ENCODE measurements at regions not wholly inside any gene's neighbourhood (a gene's known extent, or its start where the extent isn't known, plus 50 kb on each side); places are given as distances from the start of the nearest gene placed in this dataset.

DNA sequence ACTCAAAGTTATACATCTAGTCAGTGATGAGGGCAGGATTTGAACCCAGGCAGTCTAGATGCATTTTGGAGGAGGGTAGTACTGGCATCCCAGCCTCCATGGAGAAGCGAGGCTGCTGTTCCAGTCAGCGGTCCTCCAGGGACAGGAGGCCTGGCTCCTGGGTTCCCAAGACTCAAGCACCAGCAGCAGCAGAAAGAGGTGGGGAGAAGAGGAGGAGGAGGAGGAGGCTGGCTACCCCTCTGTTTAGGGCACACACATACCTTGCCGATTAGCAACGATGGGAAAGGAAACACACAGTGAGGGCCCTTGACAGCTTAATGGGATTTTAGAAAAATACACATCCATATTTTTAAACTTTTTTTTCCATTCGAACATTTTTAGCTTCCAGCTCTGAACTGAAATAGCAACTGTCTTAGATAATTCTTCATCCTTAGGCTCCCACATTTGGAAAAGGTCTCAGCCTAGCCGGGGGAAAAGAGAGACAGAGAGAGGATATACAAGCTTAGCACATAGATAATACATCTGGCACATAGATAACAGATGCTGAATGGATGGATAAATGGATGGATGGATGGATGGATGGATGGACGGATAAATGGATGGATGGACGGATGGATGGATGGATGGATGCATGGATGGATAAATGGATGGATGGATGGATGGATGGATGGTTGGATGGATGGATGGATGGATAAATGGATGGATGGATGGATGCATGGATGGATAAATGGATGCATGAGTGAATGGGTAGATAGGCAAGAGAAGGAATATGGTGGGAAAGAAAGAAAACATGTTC lies 87.9 kb downstream of the LBH start:
- ATAC-seq (ENCODE audit: low FRiP score) (no peak), DNase-seq (ENCODE audit: low spot score) (no peak)
- TF ChIP-seq, protein P1, sequence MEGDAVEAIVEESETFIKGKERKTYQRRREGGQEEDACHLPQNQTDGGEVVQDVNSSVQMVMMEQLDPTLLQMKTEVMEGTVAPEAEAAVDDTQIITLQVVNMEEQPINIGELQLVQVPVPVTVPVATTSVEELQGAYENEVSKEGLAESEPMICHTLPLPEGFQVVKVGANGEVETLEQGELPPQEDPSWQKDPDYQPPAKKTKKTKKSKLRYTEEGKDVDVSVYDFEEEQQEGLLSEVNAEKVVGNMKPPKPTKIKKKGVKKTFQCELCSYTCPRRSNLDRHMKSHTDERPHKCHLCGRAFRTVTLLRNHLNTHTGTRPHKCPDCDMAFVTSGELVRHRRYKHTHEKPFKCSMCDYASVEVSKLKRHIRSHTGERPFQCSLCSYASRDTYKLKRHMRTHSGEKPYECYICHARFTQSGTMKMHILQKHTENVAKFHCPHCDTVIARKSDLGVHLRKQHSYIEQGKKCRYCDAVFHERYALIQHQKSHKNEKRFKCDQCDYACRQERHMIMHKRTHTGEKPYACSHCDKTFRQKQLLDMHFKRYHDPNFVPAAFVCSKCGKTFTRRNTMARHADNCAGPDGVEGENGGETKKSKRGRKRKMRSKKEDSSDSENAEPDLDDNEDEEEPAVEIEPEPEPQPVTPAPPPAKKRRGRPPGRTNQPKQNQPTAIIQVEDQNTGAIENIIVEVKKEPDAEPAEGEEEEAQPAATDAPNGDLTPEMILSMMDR (IDR thresholded peaks at IDR 0.05) = no peak

DNA sequence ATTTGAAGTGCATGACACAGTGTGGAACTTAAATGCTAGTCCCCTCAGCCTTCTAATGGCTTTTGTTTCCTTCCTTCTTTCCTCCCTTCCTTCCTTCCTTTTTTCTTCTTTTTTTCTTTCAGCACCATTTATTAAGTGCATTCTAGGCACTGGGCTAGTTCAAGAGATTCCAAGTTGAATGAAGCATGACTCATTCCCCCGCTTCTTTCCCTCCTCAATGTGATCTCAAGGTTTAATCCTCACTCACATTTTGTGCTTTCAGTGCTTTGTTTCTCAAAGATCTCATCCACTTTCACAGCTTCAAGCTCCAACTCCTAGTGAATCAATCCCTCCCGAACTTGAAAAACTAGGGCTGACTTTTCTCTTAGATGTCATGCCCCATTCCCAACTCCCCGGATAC lies 90.1 kb downstream of the LBH start:
- DNase-seq (ENCODE audit: low spot score) (no peak), ATAC-seq (ENCODE audit: low FRiP score) (no peak)
- TF ChIP-seq, protein P1 (IDR thresholded peaks at IDR 0.05) = no peak

DNA sequence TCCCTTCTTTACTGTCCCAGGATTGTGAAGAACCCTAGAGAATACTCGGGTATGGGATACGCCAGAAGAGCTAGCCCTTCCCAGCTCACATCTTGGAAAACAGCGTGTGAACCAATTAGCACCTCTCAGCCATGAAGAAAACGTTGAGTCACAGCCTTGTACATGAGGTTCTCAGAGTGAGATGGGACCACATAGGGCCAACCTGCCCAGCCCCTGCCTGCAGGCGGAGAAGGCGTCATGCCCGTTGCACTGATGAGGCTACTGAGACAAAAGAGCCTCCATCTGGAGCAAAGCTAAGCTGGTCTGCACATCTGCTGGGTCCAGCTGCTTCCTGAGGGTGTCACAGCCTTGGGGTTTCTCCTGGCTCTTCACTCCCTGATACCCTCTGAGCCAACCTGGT lies 92.2 kb downstream of the LBH start:
- TF ChIP-seq, protein P1 (IDR thresholded peaks at IDR 0.05) = no peak
- no peak for DNase-seq (ENCODE audit: low spot score)
- ATAC-seq (ENCODE audit: low FRiP score) = no peak

DNA sequence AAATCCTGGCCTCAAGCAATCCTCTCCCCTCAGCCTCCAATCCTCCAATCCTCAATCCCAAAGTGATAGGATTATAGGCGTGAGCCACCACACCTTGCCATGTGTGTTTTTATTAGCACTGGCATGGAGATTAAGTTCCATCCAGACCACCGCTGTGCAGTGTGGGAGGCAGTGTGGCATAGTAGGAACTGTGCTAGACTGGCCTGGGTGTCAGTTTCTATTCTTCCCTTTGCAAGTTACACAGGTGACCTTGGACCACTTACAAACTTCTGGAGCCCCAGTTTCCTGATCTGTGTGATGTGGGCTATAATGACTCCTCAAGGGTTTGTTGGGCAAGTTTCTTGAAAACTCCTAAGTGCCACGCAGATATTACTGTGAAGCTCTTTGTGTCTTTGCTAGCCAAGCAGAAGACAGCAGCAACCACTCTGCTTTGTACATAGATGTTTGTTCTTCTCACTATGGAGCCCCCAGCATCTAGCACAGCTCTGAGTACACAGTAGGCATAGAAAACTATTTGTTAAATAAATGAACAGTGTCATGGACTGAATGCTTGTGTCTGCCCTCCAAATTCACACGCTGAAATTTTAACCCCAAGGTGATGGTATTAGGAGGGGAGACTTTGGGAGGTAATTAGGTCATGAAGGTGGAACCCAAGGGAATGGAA lies 93.0 kb downstream of the LBH start:
- TF ChIP-seq, protein P1 (IDR thresholded peaks at IDR 0.05) = no peak
- no peak for DNase-seq (ENCODE audit: low spot score)
- no peak for ATAC-seq (ENCODE audit: low FRiP score)

DNA sequence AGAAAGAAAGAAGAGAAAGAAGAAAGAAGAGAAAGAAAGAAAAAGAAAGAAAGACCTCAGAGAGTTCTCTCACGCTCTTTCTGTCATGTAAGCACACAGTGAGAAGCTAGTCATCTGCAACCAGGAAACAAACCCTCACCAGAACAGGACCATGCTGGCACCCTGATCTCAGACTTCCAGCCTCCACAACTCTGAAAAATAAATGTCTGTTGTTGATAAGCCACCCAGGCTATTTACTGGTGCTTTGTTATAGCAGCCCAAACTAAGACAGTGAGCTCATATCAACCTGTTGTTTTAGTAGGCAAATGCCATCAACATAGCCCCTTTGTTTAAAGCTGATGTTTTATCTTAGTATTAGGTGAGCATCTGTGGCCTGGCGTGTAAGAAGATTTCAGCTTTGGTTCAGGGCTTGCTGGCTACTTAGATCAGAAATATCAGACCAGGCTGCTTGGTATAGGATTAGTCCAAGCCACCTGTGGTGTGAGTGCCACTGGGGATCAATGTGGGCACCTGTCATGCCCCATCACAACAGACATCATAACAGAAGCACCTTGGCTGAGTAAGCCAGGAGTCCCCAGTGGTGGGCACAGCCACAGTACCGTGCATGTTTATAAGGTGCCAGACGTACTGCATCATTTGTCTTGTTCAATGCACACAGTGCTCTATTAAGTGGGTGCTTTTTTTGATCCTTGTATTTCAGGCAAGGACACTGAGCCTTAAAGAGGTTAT lies 94.4 kb downstream of the LBH start:
- ATAC-seq (ENCODE audit: low FRiP score) = no peak
- no peak for DNase-seq (ENCODE audit: low spot score)
- TF ChIP-seq, protein P1 (IDR thresholded peaks at IDR 0.05) = no peak

DNA sequence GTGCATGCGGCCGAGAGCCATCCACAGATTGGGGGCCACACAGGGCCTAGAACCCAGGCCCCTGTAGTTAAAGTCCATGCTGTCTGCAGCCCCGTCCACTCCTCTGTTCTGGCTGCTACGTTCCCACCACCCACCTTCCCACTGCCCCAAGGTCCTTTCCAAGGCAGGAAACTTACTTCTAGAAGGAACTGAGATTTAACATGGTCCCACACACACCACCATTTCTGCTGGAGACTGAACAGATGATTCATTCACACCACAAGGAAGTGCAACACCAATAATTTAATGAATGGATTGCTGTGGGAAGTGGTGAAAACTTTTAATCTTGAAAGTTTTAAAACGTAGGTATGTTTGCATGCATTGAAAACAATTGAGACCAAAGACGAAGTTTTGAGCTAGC lies 95.2 kb downstream of the LBH start:
- DNase-seq (ENCODE audit: low spot score) (no peak), ATAC-seq (ENCODE audit: low FRiP score) (no peak)
- TF ChIP-seq, protein P1 (IDR thresholded peaks at IDR 0.05) = no peak
